ENCODE measurements at regions not wholly inside any gene's neighbourhood (a gene's known extent, or its start where the extent isn't known, plus 50 kb on each side); places are given as distances from the start of the nearest gene placed in this dataset.
"Not testable (repeated sequence)": the region's sequence is repeated elsewhere in the genome, so short reads cannot be mapped to it uniquely, and the experiment has no call there.

- DNase-seq = no peak
These were observed 117.7 kb upstream of the GRM7 start for GRCh38 chr3:6743067-6743720.

- DNase-seq = no peak
These were observed 114.5 kb upstream of the GRM7 start for GRCh38 chr3:6746443-6746842.

- DNase-seq = no peak
These were observed 113.9 kb upstream of the GRM7 start for GRCh38 chr3:6747017-6747416.

GRCh38 chr3:6750782-6751181 lies 110.1 kb upstream of the GRM7 start:
- DNase-seq = no peak

GRCh38 chr3:6753536-6753935 lies 107.4 kb upstream of the GRM7 start:
- DNase-seq = no peak

- not testable (repeated sequence) for DNase-seq
These were observed 91.2 kb upstream of the GRM7 start for GRCh38 chr3:6769532-6770396.

- no peak for DNase-seq
These were observed 90.6 kb upstream of the GRM7 start for GRCh38 chr3:6770397-6770690.

GRCh38 chr3:6771171-6771570 lies 89.7 kb upstream of the GRM7 start:
- no peak for DNase-seq

- DNase-seq = no peak
These were observed 81.8 kb upstream of the GRM7 start for GRCh38 chr3:6779140-6779539.

- DNase-seq = no peak
These were observed 79.8 kb upstream of the GRM7 start for GRCh38 chr3:6781092-6781491.

- no peak for DNase-seq
These were observed 75.2 kb upstream of the GRM7 start for GRCh38 chr3:6785726-6786125.

GRCh38 chr3:6791161-6791560 lies 69.8 kb upstream of the GRM7 start:
- DNase-seq = no peak

- no peak for DNase-seq
These were observed 61.5 kb upstream of the GRM7 start for GRCh38 chr3:6799264-6799915.

GRCh38 chr3:6803619-6804018 lies 57.3 kb upstream of the GRM7 start:
- no peak for DNase-seq

- no peak for DNase-seq
These were observed 55.7 kb upstream of the GRM7 start for GRCh38 chr3:6805236-6805635.

- no peak for DNase-seq
These were observed 53.9 kb upstream of the GRM7 start for GRCh38 chr3:6806991-6807390.

- no peak for DNase-seq
These were observed 52.8 kb upstream of the GRM7 start for GRCh38 chr3:6807967-6808588.

- DNase-seq = no peak
These were observed 51.6 kb upstream of the GRM7 start for GRCh38 chr3:6809349-6809748.
